KMS-11 (cell line): ENCODE measurements at regions not wholly inside any gene's neighbourhood (a gene's known extent, or its start where the extent isn't known, plus 50 kb on each side); places are given as distances from the start of the nearest gene placed in this dataset.
"Not testable (repeated sequence)": the region's sequence is repeated elsewhere in the genome, so short reads cannot be mapped to it uniquely, and the experiment has no call there.

Source experiments
- H2AFZ ChIP-seq: fragments of 200-600 bp; sonication (generic); 2 replicates; pipeline ENCODE4 v1.6.1; 2016; ENCODE audit warnings: antibody characterized with exemption, mixed run types, low read depth
- H3K27ac ChIP-seq: fragments of 200-600 bp; sonication (generic); 2 replicates; pipeline ENCODE4 v1.6.1; 2016; ENCODE audit warnings: mild to moderate bottlenecking, mixed run types
- H3K27me3 ChIP-seq: fragments of 200-600 bp; sonication (generic); 2 replicates; pipeline ENCODE4 v1.6.1; 2017; ENCODE audit warnings: mild to moderate bottlenecking, low read depth, mixed run types, moderate library complexity; ENCODE audit not compliant: insufficient read depth
- H3K36me3 ChIP-seq: fragments of 200-600 bp; sonication (generic); 2 replicates; pipeline ENCODE4 v1.6.1; 2017; ENCODE audit warnings: mild to moderate bottlenecking, mixed run types; ENCODE audit not compliant: insufficient read depth
- H3K4me1 ChIP-seq: fragments of 200-600 bp; sonication (generic); 2 replicates; pipeline ENCODE4 v1.6.1; 2016; ENCODE audit warnings: mild to moderate bottlenecking, low read depth, mixed run types; ENCODE audit not compliant: poor library complexity, severe bottlenecking
- H3K4me2 ChIP-seq: fragments of 200-600 bp; sonication (generic); 2 replicates; pipeline ENCODE4 v1.7.0; 2016; ENCODE audit warnings: mild to moderate bottlenecking, mixed run types
- H3K4me3 ChIP-seq: fragments of 200-600 bp; sonication (generic); IDR thresholded peaks from 2 replicates; pipeline ENCODE4 v1.6.1; 2017; ENCODE audit warnings: low read depth, low read length, mixed read lengths; ENCODE audit not compliant: insufficient read depth
- H3K79me2 ChIP-seq: fragments of 200-600 bp; sonication (generic); 2 replicates; pipeline ENCODE4 v1.6.1; 2016; ENCODE audit warnings: low read depth, mixed run types; ENCODE audit not compliant: insufficient read depth
- H3K9ac ChIP-seq: fragments of 200-600 bp; sonication (generic); 2 replicates; pipeline ENCODE4 v1.6.1; 2016; ENCODE audit warnings: mild to moderate bottlenecking, mixed run types
- H4K20me1 ChIP-seq: fragments of 200-600 bp; sonication (generic); 2 replicates; pipeline ENCODE4 v1.6.1; 2016; ENCODE audit warnings: mild to moderate bottlenecking, mixed run types; ENCODE audit not compliant: insufficient read depth
- CTCF ChIP-seq: fragments of 200-600 bp; sonication (generic); conservative IDR thresholded peaks from 2 replicates; pipeline ENCODE4 v1.6.1; 2017; ENCODE audit warnings: low read depth, mild to moderate bottlenecking, antibody characterized with exemption, low read length, moderate library complexity, mixed read lengths

- TF ChIP-seq CTCF, result no peak
- H3K27me3 ChIP-seq, result no peaks in the 10 kb centered on the region
- no peaks in the 10 kb centered on the region for H4K20me1 ChIP-seq
- no peaks in the 10 kb centered on the region for H3K79me2 ChIP-seq
- H3K27ac ChIP-seq, result peak overlapping the region; percentile 84
- no peaks in the 10 kb centered on the region for H3K36me3 ChIP-seq
- H3K9ac ChIP-seq, result peak overlapping the region; percentile 36
- no peak overlapping the region for H3K4me3 ChIP-seq
- peaks cover 54% of the 10 kb centered on the region for H3K4me1 ChIP-seq
- peak overlapping the region; percentile 71 for H3K4me2 ChIP-seq
- peak overlapping the region; percentile 49 for H2AFZ ChIP-seq
Observed at GRCh38 chr12:9365296-9365695, 157.1 kb upstream of the PZP start.

GRCh38 chr12:9364224-9365176 lies 156.3 kb upstream of the PZP start:
- peaks cover 54% of the 10 kb centered on the region for H3K4me1 ChIP-seq
- H3K27ac ChIP-seq, result peak overlapping the region; percentile 84
- H3K9ac ChIP-seq, result peak overlapping the region; percentile 36
- H3K27me3 ChIP-seq, result no peaks in the 10 kb centered on the region
- H2AFZ ChIP-seq, result peak overlapping the region; percentile 49; the same call in 1 of the 2 replicates
- H3K36me3 ChIP-seq, result no peaks in the 10 kb centered on the region
- H4K20me1 ChIP-seq, result no peaks in the 10 kb centered on the region
- no peak overlapping the region for H3K4me3 ChIP-seq
- no peaks in the 10 kb centered on the region for H3K79me2 ChIP-seq
- no peak for TF ChIP-seq CTCF
- H3K4me2 ChIP-seq, result peak overlapping the region; percentile 71

- Histone ChIP-seq H2AFZ (peak overlapping the region; percentile 14; the same call in 1 of the 2 replicates), H3K4me3 (no peak overlapping the region)
- TF ChIP-seq CTCF, result no peak
Observed at GRCh38 chr12:9363145-9363544, 154.9 kb upstream of the PZP start.

GRCh38 chr12:9361879-9362326 lies 153.7 kb upstream of the PZP start:
- no peaks in the 10 kb centered on the region for H3K27me3 ChIP-seq
- TF ChIP-seq CTCF, result no peak
- no peak overlapping the region for H2AFZ ChIP-seq
- H4K20me1 ChIP-seq, result no peaks in the 10 kb centered on the region
- H3K4me3 ChIP-seq, result no peak overlapping the region
- H3K9ac ChIP-seq, result no peak overlapping the region
- H3K36me3 ChIP-seq, result no peaks in the 10 kb centered on the region
- no peak overlapping the region for H3K27ac ChIP-seq
- H3K4me2 ChIP-seq, result no peak overlapping the region
- H3K79me2 ChIP-seq, result no peaks in the 10 kb centered on the region
- H3K4me1 ChIP-seq, result peaks cover 47% of the 10 kb centered on the region

More at GRCh38 chr12:9363145-9363544, 154.9 kb upstream of the PZP start:
- no peaks in the 10 kb centered on the region for H4K20me1 ChIP-seq
- H3K27ac ChIP-seq, result peak overlapping the region; percentile 84
- H3K36me3 ChIP-seq, result no peaks in the 10 kb centered on the region
- H3K79me2 ChIP-seq, result no peaks in the 10 kb centered on the region
- no peak overlapping the region for H3K9ac ChIP-seq
- no peaks in the 10 kb centered on the region for H3K27me3 ChIP-seq
- H3K4me1 ChIP-seq, result peaks cover 52% of the 10 kb centered on the region
- peak overlapping the region; percentile 71 for H3K4me2 ChIP-seq

GRCh38 chr12:9354009-9354754 lies 146.0 kb upstream of the PZP start:
- H3K9ac ChIP-seq, H3K27ac ChIP-seq, H3K79me2 ChIP-seq, H4K20me1 ChIP-seq, H3K27me3 ChIP-seq, H3K4me3 ChIP-seq, H2AFZ ChIP-seq, H3K36me3 ChIP-seq, H3K4me2 ChIP-seq, H3K4me1 ChIP-seq: not testable (repeated sequence)
